Anterior cingulate cortex (tissue), 58 donors: ENCODE measurements at regions not wholly inside any gene's neighbourhood (a gene's known extent, or its start where the extent isn't known, plus 50 kb on each side); places are given as distances from the start of the nearest gene placed in this dataset.

Experiments
- DNase-seq, 58 donors: peaks; one replicate each; lab custom pipeline; 2025; lab: John Stamatoyannopoulos, UW

DNA sequence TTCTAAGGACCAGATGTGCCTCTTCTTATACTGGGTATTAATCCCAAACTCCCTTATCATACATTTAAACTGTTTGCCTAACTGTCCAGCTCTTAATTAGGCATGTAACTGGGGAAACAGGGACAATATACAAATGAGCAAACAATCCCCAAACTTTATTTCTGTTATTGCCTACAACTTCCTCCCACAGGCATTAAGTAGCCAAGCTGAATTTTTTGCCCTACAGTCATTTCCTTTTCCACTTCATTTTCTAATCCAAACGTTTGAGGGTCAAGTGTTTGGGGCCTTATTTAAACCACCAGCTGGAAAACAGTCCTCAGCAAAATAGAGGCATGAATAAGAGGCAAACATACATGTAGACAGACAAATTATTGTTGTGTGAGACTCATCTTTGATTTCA is 77.4 kb upstream of the CCL2 start:
- DNase-seq: no peak

DNA sequence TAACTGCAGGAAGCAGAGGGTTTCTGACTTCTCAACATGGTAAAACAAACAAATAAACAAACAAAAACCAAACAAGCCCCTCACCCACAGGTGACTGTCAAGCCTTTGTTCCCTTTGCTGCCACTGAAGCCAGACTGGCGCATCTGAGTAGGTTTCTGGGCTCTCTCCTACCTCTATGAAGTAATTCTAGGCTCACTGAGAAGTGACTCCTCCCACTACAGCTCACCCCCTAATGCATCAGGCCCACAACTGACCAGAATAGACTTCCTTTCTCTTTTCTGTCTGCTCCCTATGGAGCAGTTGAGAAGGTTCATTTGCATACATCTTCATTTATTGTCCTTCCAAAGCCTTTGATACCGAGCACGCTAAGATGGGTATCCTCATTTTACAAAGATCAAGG is 77.0 kb upstream of the CCL2 start:
- no peak for DNase-seq

DNA sequence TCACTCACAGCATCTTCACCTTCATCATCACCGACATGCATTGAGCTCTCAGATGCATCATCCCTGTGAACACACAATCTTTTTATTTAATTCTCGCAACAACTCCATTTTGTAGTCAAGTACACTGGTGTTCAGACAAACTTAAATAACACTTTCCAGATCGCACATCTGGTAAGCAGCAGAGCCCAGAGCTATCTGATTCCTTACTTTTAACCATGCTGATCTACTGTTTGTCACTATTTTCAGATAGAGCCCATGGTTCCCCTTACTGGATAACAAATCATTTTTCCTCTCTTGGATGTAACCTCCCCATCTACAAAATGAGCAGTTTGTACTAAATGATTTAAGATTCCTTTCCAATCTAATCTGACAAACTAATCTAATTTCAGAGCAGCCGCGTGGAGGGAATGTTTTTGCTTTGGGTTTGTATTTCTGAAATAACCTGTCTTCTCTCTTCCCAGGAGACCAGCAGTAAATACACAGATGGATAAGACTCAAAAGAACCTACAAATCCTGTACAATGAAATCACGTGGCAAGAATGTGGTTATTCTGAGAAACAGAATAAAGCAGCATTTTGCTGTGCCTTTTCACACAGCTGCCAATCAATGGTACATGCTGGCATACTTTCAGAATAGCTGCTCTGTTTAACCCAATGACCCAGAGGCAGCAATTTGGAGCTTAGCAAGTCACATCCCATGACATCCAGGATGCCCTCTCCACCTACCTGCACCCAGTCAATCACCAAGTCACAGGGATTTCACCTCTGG is 72.9 kb upstream of the CCL2 start:
- no peak for DNase-seq

DNA sequence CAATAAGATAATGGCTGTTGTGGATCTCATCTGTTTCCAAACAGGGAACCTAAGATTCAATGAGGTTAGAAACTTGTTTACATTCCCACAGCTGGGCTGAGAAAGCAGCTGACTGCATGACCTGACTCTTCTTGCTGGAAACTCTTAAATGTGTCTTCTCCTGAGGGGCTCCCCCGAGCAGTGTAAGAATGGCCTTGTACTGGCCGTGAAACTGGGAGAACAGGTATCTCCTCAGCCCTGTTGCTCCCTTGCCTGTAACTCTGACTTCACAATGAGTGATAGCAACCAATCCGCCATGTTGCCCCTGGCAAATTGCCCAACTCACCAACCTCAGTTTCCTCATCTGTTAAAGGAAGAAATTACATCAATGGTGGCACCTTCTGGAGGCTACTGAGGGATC is 59.1 kb upstream of the CCL2 start:
- no peak for DNase-seq

DNA sequence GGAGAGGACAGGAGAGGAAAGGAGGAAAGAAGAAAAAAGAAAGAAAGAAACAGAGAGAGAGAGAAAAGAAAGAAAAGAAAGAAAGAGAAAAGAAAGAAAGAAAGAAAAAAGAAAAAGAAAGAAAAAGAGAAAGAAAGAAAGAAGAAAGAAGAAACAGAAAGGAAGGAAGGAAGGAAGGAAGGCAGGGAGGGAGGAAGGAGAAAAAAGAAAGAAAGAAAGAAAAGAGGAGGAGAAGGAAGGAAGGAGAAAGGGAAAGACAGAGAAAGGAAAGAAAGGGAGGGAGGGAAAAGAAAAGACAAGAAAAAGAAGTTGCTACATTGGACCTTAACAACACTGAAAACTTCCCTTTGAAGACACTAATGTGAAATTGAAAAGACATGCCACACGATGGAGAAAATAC is 56.6 kb upstream of the CCL2 start:
- no peak for DNase-seq

DNA sequence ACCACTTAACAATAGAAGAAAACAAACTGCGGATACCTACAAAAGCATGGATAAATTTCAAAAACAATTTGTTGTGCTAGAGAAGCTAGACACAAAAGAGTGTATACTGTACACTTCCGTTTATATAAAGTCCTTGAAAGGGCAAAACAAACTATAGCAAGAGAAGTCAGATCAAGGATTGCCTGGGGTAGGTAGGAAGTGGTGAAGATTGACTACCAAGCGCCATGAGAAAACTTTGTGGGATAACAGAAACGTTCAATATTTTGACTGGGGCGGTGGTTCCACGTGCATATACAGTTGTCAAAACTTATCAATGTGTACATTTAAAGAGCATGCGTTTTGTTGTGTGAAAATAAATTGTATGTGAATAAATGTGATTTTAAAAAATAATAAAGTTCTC is 55.6 kb upstream of the CCL2 start:
- DNase-seq: no peak

DNA sequence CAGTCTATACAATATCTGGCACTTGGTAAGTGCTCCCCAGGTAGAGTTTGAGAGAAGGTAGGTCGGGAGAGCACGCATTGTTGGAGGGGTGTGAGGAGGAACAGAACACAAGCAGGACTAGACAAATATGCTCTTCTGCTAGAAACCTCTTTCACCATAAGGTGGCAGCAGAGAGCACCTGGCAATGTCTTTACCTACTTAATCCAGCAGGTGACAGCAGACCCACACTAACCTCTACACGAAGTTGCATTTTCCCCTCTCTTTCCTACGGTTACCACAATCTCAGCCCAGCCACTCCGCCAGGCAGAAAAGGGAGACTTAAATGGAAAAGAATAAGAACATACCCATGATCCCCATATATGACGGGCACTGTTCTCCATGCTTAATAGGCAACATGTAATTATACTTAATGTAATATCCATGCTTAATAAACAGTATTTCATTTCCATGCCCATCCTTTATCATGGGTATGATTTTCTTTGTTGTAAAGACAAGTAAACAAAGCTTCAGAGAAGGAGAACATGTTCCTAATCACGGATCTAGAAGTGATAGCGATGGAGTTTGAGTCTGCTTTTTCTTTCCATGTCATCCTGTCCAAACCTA is 55.1 kb upstream of the CCL2 start:
- peak in 50 of 58 donors; percentile 1 to 85 (median 32) for DNase-seq

DNA sequence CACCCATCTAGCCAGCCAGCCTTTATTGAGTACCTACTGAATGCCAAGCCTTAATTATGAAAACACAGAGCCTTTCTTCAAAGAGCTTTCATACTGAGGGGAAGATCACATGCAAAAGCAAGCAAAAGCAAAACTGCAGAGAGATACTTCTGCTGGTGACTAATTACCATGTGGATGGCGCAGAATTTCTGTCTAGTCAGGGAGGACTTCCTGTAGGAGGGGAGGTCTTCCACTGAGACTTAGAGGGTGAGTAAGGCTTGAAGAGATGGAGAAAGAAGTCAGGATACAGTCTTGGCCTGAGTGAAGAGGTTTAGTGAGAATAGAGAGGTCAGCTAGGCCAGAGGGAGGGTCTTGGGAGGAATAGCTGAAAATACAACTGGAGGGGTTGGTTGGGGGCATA is 53.9 kb upstream of the CCL2 start:
- DNase-seq: no peak

DNA sequence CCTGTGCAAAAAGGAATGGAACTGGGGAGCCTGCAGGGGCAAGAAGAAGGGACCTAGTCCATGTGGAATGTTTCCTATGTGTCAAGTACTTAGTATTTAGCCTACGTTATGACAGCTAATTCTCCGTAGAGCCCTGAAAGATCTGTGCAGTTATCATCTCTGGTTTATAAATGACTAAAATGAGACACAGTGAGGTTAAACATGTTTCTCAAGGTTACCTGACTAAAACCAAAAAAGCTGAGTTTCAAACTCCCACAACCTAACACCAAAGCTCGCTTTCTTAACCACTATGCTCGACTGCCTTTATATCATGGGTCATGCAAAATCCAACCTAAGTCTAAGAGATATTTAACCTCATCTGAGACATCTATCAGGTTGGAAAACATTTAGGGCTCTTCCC is 53.3 kb upstream of the CCL2 start:
- DNase-seq: no peak

GRCh38 chr17:34203018-34203638 is 52.0 kb upstream of the CCL2 start:
- DNase-seq: no peak

DNA sequence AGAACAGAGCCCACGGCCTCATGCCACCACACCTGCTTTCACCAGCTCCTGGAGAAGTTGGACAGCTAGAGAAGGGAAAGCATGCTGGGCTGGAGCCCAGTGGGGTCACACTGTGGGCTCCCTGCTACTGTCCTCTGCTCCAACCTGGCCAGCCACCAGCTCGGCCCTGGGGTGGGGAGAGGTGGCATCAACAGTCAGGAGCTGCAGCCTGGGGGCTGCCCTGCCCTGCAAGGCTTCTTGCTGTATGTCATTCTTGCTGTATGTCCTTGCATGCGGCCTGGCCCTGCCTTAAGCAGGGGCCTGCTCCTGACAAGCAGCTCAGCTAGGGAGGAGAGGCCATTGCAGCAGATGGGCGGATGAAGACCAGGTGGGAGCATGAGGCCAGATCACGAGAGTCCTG is 50.7 kb upstream of the CCL2 start:
- DNase-seq: no peak
